ENCODE measurements at regions not wholly inside any gene's neighbourhood (a gene's known extent, or its start where the extent isn't known, plus 50 kb on each side); places are given as distances from the start of the nearest gene placed in this dataset.

GRCh38 chr4:36757580-36758311 is 476.3 kb downstream of the DTHD1 start (continued):
- no peak for TF ChIP-seq PKNOX1 (IDR thresholded peaks at IDR 0.05)
- TF ChIP-seq CAMTA2 (CRISPR knock-in tag; conservative IDR thresholded peaks at IDR 0.05) = no peak
- TF ChIP-seq DIDO1 (tag; IDR thresholded peaks at IDR 0.05; ENCODE audit: low read depth) = 0 out of 2 replicates have a peak, but pooled peaks have one; percentile 56
- peak; percentile 10 for TF ChIP-seq MEIS2 (IDR thresholded peaks at IDR 0.05; ENCODE audit: partially characterized antibody)
- 0 out of 2 replicates have a peak, but pooled peaks have one; percentile 66 for TF ChIP-seq HBP1 (CRISPR knock-in tag; IDR thresholded peaks at IDR 0.05)
- TF ChIP-seq ZNF584 (CRISPR knock-in tag; IDR thresholded peaks at IDR 0.05; ENCODE audit: low read depth) = peak; percentile 74; the same call in 1 of the 2 replicates
- no peak for TF ChIP-seq ZNF740 (CRISPR knock-in tag; IDR thresholded peaks at IDR 0.05)
- peak in 1 of 2 experiments; percentile 79; a peak in 1 of 4 replicates for TF ChIP-seq ZNF740 (tag; IDR thresholded peaks at IDR 0.05)
- no peak for TF ChIP-seq ARNT (IDR thresholded peaks at IDR 0.05)
- TF ChIP-seq VEZF1 (CRISPR knock-in tag; IDR thresholded peaks at IDR 0.05) = peak; percentile 15; the same call in 1 of the 2 replicates
- no peak for TF ChIP-seq EGR1 (conservative IDR thresholded peaks at IDR 0.05)
- TF ChIP-seq ETV6 (IDR thresholded peaks at IDR 0.05; ENCODE audit: borderline replicate concordance in 1 of 2, low read depth in 2 of 2, low read length in 1 of 2) = no peak
- no peak for TF ChIP-seq ETV6 (CRISPR knock-in tag; IDR thresholded peaks at IDR 0.05; ENCODE audit: borderline replicate concordance)
- TF ChIP-seq ZNF23 (CRISPR knock-in tag; IDR thresholded peaks at IDR 0.05) = peak; percentile 72
- no peak for TF ChIP-seq RFX1 (IDR thresholded peaks at IDR 0.05)
- no peak for TF ChIP-seq ZNF586 (CRISPR knock-in tag; conservative IDR thresholded peaks at IDR 0.05)
- TF ChIP-seq WHSC1 (IDR thresholded peaks at IDR 0.05; ENCODE audit: low read length) = no peak
- TF ChIP-seq RBM34 (IDR thresholded peaks at IDR 0.05; ENCODE audit: borderline replicate concordance, insufficient read depth, low read length) = no peak
- peak; percentile 96 for TF ChIP-seq CREB3 (tag; conservative IDR thresholded peaks at IDR 0.05; ENCODE audit: low read depth)
